ELF-1 (cell line): ENCODE measurements at regions not wholly inside any gene's neighbourhood (a gene's known extent, or its start where the extent isn't known, plus 50 kb on each side); places are given as distances from the start of the nearest gene placed in this dataset.

Experiments used
- DNase-seq: peaks from one replicate; pipeline ENCODE4 v3.0.0-alpha.2; 2016; ENCODE audit warnings: low read depth, low spot score

- DNase-seq: no peak
These were observed 473.9 kb upstream of the EEF2KMT start for GRCh38 chr16:5571446-5571845.

DNA sequence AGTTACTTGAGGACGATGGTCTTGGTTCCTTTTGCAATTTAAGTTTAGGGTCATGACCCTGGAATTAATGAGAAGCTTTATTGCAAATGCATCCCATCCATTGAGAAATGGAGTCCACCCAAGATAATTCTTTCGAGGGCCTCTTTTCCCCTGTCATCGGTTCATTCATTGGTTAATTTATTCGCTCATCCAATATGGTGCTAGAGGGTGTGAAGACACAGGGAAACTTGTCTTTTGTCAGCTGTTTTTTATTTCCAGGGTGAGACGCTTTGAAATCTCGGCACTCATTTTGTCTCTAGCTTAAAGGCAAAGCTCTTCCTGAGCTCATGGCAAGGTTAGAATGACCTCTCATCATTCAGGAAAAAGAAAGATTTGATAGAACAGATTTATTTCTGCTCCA lies 464.2 kb upstream of the EEF2KMT start:
- DNase-seq: no peak

DNA sequence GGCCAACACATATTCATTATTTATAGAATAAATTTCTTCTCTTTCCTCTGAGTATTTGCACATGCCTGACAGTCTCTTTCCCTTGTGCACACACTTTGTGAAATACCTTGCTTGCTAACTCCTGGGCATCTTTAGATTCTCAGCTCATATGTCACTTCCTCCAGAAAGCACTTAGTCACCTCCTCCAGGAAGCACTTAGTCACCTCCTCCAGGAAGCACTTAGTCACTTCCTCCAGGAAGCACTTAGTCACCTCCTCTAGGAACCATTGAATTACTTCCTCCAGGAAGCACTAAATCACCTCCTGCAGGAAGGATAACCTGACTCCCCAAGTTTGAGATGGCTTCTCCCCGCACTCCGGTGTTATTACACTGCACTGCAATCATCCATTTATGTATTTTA lies 462.5 kb upstream of the EEF2KMT start:
- no peak for DNase-seq

- no peak for DNase-seq
These were observed 460.4 kb upstream of the EEF2KMT start for GRCh38 chr16:5557966-5558365.

DNA sequence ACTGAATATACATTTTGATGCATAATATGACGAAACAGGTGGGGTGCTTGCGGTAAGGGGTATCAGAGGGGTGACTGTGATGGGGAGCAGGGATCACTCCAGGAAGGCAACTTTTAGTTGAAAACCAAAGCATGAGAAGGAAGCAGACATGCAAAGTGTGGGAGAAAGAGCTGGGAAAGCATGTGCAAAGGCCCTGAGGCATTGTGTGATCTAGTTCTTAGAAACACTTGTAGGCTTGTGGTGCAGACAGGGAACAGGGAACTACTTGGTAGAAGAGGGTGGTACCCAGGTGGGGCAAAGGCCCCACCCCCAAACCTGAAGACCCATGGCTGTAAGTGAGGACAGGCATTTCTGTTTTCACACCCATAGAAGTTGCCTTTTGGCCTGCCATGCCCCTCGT lies 459.9 kb upstream of the EEF2KMT start:
- DNase-seq: no peak

DNA sequence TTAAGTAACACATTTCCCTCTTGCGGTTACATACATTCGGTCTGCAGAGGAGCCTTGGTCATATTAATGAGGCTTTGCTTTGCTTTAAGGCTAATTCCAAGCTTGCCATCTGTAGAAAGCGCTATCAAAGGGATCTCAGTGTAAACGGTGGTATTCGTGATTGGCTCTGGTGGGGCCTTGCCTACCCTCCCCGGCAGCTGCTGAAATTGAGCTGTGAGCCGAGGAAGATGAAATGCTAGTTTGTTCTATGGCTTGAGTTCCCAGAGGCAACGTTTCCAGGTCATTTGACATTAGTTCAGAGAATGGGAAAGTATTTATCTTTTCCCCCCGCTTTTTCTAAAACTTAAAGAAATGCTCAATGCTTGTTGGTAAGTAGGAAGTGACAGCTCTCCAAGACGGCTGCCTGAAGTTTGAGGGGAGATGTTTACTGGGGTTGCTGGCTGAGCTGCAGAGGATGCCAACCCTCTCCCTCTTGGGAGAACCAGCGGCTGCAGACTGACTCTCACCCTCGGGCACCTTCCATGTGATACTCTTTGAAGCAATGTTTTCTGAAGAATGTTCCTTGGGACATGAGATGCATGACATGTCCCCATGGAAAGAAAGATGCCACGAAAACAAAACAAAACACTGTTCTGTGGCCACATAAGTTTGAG lies 458.7 kb upstream of the EEF2KMT start:
- no peak for DNase-seq

DNA sequence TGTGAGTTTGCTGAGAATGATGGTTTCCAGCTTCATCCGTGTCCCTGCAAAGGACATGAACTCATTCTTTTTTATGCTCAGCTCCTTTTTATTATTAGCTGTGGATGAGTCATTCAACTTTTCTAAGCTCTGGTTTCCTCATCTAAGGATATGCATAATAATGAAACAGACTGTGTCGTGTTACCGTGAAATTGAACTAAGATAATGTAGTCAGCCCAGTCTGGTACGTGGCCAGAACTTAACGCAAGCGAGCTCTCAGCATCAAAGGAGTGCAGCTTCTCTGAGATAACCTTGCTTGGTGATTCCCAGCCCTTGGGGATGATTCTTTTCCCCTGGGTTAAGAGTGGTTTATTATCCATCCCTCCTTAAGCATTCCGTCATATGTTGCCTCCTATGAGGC lies 454.3 kb upstream of the EEF2KMT start:
- no peak for DNase-seq

GRCh38 chr16:5549802-5550201 lies 452.2 kb upstream of the EEF2KMT start:
- no peak for DNase-seq

GRCh38 chr16:5541356-5541755 lies 443.8 kb upstream of the EEF2KMT start:
- DNase-seq: no peak

GRCh38 chr16:5537347-5537746 lies 439.8 kb upstream of the EEF2KMT start:
- no peak for DNase-seq

DNA sequence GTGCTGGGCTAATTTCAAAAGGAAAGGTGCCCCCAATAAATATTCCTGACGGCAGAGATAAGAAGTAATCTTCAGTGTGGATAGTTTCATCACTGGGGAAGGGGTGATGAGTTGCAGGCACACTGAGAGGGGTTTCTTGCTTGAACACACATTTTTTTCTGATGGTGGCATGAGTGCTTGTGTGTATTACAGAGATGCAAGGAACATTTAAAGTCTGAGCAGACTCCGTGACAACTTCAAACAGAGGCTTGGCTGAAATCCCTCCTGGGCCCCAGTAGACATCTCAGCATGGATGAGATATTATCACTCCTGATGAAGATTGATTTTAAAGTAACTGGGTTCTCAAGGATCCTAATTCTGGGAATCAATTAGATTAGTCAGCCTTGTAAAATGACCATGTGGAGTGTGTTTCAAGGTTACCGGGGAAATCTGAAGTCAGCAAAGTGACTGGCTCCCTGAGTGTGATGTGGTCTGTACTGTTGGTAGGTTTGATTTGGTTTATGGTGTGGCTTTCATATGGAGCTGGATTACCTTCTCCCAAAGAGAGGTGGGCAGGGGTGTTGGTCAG lies 435.8 kb upstream of the EEF2KMT start:
- DNase-seq: no peak

- no peak for DNase-seq
These were observed 430.2 kb upstream of the EEF2KMT start for GRCh38 chr16:5527817-5528216.

- no peak for DNase-seq
These were observed 429.2 kb upstream of the EEF2KMT start for GRCh38 chr16:5526826-5527225.

GRCh38 chr16:5523829-5524228 lies 426.2 kb upstream of the EEF2KMT start:
- peak; percentile 40 for DNase-seq

- no peak for DNase-seq
These were observed 418.5 kb upstream of the EEF2KMT start for GRCh38 chr16:5516115-5516514.

DNA sequence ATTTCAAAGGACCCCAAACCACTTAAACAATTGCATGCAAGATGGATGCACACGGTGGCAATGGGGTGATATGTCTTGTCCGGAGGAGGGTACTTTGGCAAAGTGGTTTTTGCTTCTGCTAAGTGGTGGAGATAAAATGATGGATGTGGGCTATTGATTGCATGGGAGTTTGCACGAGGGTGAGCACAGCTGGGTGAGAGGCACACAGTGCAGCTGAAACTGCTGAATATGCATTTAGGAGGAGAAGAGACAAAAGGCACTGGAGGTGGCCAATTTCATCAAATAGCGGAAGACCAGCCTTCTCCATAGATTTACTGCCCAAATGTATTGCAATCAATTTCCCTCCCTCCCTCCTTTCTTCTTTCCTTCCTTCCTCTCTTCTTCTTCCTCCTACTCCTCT lies 414.4 kb upstream of the EEF2KMT start:
- no peak for DNase-seq

DNA sequence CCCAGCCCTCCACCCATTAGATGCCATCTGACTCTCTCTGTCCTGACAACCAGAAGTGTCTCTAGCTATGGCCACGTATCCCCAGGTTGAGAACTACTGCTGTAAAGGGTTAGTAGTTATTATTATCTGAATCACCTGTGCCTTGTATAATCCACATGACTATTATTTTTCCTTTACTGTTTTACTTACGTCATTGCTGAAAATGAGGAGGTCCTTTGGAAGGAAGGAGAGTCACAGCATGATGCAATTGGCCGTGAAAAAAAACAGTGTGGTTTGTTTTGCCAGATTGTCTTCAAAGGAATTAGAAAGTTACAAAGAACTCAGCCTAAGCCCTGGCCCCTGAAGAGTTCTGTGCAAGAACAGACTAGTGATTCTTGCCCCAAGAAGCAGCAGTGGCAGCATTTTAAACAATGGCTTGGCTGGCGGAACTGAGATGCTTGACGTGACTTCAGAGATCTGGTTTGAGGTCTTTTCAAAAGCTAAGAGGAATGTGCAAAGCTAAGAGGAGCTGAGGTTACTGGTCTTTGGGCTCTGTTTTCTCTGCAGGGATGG lies 413.3 kb upstream of the EEF2KMT start:
- peak; percentile 13 for DNase-seq

GRCh38 chr16:5509794-5510193 lies 412.2 kb upstream of the EEF2KMT start:
- no peak for DNase-seq

DNA sequence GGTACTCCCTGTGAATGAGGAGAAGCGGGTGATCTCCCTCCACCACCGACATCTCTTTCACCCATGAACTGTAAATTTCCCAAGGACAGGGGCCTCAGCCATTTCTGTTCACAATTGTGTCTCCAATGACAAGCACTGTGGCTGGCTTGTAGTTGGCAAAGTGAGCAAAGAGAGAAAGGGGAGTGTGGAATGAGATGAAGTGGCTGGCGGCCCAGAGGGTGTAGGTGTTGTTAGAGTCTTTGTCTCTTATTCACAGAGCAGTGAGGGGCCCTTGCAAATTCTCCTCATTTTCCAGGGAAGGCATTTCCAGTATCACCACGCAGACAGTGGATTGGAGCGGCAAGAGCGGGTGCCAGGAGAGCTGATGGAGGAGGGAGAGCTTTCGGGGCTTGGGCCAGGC lies 411.7 kb upstream of the EEF2KMT start:
- no peak for DNase-seq

DNA sequence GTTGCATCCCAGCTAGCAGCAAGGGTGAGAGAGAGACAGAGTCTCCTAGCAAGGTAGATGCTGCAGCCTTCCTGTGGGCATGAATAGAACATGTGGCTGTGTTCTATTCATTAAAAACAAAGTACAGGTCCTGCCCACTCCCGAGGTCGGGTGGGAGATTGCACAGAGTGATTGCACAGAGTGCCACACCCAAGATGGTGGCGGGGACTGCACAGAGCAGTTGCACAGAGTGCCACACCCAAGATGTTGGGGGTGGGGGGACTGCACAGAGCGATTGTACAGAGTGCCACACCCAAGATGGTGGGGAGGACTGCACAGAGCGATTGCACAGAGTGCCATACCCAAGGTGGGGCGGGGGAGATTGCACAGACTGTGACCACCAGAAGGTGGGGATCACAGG lies 410.8 kb upstream of the EEF2KMT start:
- no peak for DNase-seq

GRCh38 chr16:5506021-5506420 lies 408.4 kb upstream of the EEF2KMT start:
- DNase-seq: no peak

DNA sequence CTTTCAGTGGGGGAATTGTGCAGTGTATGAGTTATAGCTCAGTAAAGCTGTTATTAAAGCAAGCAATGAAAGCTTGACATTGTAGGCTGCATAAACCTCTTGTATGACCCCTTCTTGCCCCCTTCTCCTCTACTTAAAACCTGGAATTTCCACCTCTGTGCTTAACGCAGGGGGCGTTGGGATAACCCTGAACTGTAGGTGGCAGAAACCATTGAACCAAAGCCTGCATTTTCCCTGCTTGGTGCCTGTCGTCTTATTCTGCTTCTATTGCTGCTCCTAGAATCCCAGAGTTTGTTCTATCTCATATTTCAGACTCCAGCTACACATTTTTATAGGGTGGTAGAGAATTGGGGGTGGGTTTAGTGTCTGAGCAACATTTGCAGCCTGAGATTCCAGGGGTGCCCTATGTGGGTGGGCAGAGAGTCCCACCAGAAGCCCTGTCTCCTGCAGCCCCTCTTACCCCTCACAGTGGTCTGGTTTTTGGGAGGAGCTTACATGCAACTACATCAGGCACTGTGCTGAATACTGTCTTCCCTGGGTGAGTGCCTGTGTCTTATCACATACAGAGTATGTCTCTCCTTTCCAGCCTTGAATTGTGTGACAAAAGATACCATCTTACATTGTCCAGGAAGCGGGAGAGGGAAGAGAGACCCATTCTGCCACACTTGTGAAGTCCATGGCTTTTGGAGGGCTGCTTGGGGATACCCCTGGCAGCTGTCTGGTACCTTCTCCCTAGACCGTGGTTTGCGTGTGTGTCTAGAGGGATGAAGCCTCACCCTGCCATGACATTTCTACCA lies 407.7 kb upstream of the EEF2KMT start:
- DNase-seq: no peak
